Sigmoid colon (tissue), 4 donors: ENCODE measurements at regions not wholly inside any gene's neighbourhood (a gene's known extent, or its start where the extent isn't known, plus 50 kb on each side); places are given as distances from the start of the nearest gene placed in this dataset.

Experiments used
- CTCF ChIP-seq, 4 experiments: fragments of 450-650 bp in 3 of 4; fragments of 200-600 bp in 1 of 4; IDR thresholded peaks; one replicate each; pipeline ENCODE4 v1.5.1; 2016 to 2019; ENCODE audit warnings: antibody characterized with exemption in 4 of 4, mild to moderate bottlenecking in 3 of 4, moderate library complexity in 2 of 4
- POLR2AphosphoS5 ChIP-seq, 4 donors: sonication (generic); formaldehyde crosslinking; IDR thresholded peaks; one replicate each; pipeline ENCODE4 v1.6.1; 2017; ENCODE audit warnings: antibody characterized with exemption in 4 of 4

- TF ChIP-seq CTCF (IDR thresholded peaks at IDR 0.05), result no peak
- TF ChIP-seq POLR2AphosphoS5 (IDR thresholded peaks at IDR 0.05), result no peak
Measured at GRCh38 chr5:164351245-164351834, 845.9 kb downstream of the MAT2B start.
